WTC11 (cell line): ENCODE measurements at regions not wholly inside any gene's neighbourhood (a gene's known extent, or its start where the extent isn't known, plus 50 kb on each side); places are given as distances from the start of the nearest gene placed in this dataset.

Experiments
- ATAC-seq: fragments of 200-7000 bp; cut with Tn5 transposase; 2 replicates; pipeline ENCODE4 v1.10.0; 2021; ENCODE audit warnings: mild to moderate bottlenecking, moderate library complexity
- CTCF ChIA-PET: fragments of 300-600 bp; sonication (Branson Sonifier 250); formaldehyde crosslinking; loops from one replicate; lab custom pipeline; 2021; ENCODE audit warnings: antibody characterized with exemption; lab: Charles Lee
- POLR2A ChIA-PET: fragments of 350-600 bp; sonication (Branson Sonifier 250); formaldehyde crosslinking; loops from one replicate; lab custom pipeline; 2021; ENCODE audit warnings: antibody characterized with exemption; lab: Charles Lee
- DNase-seq: peaks from one replicate; pipeline ENCODE4 v3.0.0; 2021; ENCODE audit warnings: low spot score
- H3K27ac Mint-ChIP-seq: 2 replicates; pipeline ENCODE4 v1.8.0; 2021; ENCODE audit warnings: mixed read lengths
- H3K27me3 Mint-ChIP-seq: 2 replicates; pipeline ENCODE4 v1.8.0; 2021; ENCODE audit warnings: low read depth, mild to moderate bottlenecking, moderate library complexity, mixed read lengths
- H3K36me3 Mint-ChIP-seq: 2 replicates; pipeline ENCODE4 v1.8.0; 2021; ENCODE audit warnings: mixed read lengths
- H3K4me1 Mint-ChIP-seq: 2 replicates; pipeline ENCODE4 v1.8.0; 2022; ENCODE audit warnings: mixed read lengths
- H3K4me3 Mint-ChIP-seq: 2 replicates; pipeline ENCODE4 v1.8.0; 2021; ENCODE audit warnings: mild to moderate bottlenecking, moderate library complexity, mixed read lengths
- H3K9me3 Mint-ChIP-seq: 2 replicates; pipeline ENCODE4 v1.8.0; 2021; ENCODE audit warnings: mixed read lengths
- CBFB ChIP-seq: sonication (generic); formaldehyde crosslinking; IDR thresholded peaks from 2 replicates; pipeline ENCODE4 v1.8.1; 2022; ENCODE audit warnings: mild to moderate bottlenecking, low read depth, missing genetic modification reagents
- CREB1 ChIP-seq: sonication (generic); formaldehyde crosslinking; IDR thresholded peaks from 2 replicates; pipeline ENCODE4 v1.8.0; 2023; ENCODE audit warnings: mild to moderate bottlenecking, missing genetic modification reagents
- CREM ChIP-seq: sonication (generic); formaldehyde crosslinking; IDR thresholded peaks from 2 replicates; pipeline ENCODE4 v1.8.1; 2022; ENCODE audit warnings: mild to moderate bottlenecking, missing genetic modification reagents, moderate library complexity
- GABPB1 ChIP-seq: sonication (generic); formaldehyde crosslinking; IDR thresholded peaks from 2 replicates; pipeline ENCODE4 v1.8.1; 2023; ENCODE audit warnings: mild to moderate bottlenecking, missing genetic modification reagents
- HMGA2 ChIP-seq: fragments of 250-450 bp; sonication (Bioruptor Pico); IDR thresholded peaks from 2 replicates; pipeline ENCODE4 v1.4.0; 2021; ENCODE audit warnings: mild to moderate bottlenecking, moderate library complexity
- JAZF1 ChIP-seq: fragments of 250-450 bp; sonication (Bioruptor Pico); IDR thresholded peaks from 2 replicates; pipeline ENCODE4 v1.9.0; 2021; ENCODE audit warnings: moderate library complexity, mild to moderate bottlenecking, inconsistent platforms
- NFE2L1 ChIP-seq: sonication (generic); formaldehyde crosslinking; IDR thresholded peaks from 2 replicates; pipeline ENCODE4 v1.8.1; 2023; ENCODE audit warnings: missing genetic modification reagents
- OVOL2 ChIP-seq: fragments of 250-450 bp; sonication (Bioruptor Pico); IDR thresholded peaks from 2 replicates; pipeline ENCODE4 v1.9.0; 2021; ENCODE audit warnings: mild to moderate bottlenecking, borderline replicate concordance
- RORB ChIP-seq: fragments of 250-450 bp; sonication (Bioruptor Pico); IDR thresholded peaks from 2 replicates; pipeline ENCODE4 v1.9.0; 2021; ENCODE audit warnings: mild to moderate bottlenecking
- SOX15 ChIP-seq: fragments of 250-450 bp; sonication (Bioruptor Pico); IDR thresholded peaks from 2 replicates; pipeline ENCODE4 v1.9.0; 2021; ENCODE audit warnings: mild to moderate bottlenecking
- TEAD4 ChIP-seq: sonication (generic); formaldehyde crosslinking; IDR thresholded peaks from 2 replicates; pipeline ENCODE4 v1.8.0; 2022; ENCODE audit warnings: mild to moderate bottlenecking, missing genetic modification reagents
- ZNF219 ChIP-seq: sonication (generic); formaldehyde crosslinking; IDR thresholded peaks from 2 replicates; pipeline ENCODE4 v1.8.0; 2023; ENCODE audit warnings: missing genetic modification reagents, mild to moderate bottlenecking, borderline replicate concordance
- ZNF423 ChIP-seq: fragments of 250-450 bp; sonication (Bioruptor Pico); IDR thresholded peaks from 2 replicates; pipeline ENCODE4 v2.1.2; 2022; ENCODE audit warnings: mild to moderate bottlenecking, moderate library complexity
- TF ChIP-seq, protein P1 (sequence below): sonication (generic); formaldehyde crosslinking; IDR thresholded peaks from 2 replicates; pipeline ENCODE4 v1.8.1; 2022; ENCODE audit warnings: mild to moderate bottlenecking, missing genetic modification reagents, moderate library complexity, borderline replicate concordance
- TF ChIP-seq, protein P2 (sequence below): sonication (generic); formaldehyde crosslinking; IDR thresholded peaks from 2 replicates; pipeline ENCODE4 v1.8.1; 2023; ENCODE audit warnings: mild to moderate bottlenecking, missing genetic modification reagents, moderate library complexity
- TF ChIP-seq, protein P3 (sequence below): sonication (generic); formaldehyde crosslinking; IDR thresholded peaks from 2 replicates; pipeline ENCODE4 v1.8.1; 2023; ENCODE audit warnings: mild to moderate bottlenecking, missing genetic modification reagents, borderline replicate concordance
- TF ChIP-seq, protein P4 (sequence below): sonication (generic); formaldehyde crosslinking; conservative IDR thresholded peaks from 2 replicates; pipeline ENCODE4 v1.8.1; 2022; ENCODE audit warnings: mild to moderate bottlenecking, missing genetic modification reagents
- TF ChIP-seq, protein P5 (sequence below): sonication (generic); formaldehyde crosslinking; IDR thresholded peaks from 2 replicates; pipeline ENCODE4 v1.8.0; 2023; ENCODE audit warnings: missing genetic modification reagents
- TF ChIP-seq, protein P6 (sequence below): sonication (generic); formaldehyde crosslinking; IDR thresholded peaks from 2 replicates; pipeline ENCODE4 v1.8.1; 2023; ENCODE audit warnings: mild to moderate bottlenecking, missing genetic modification reagents

DNA sequence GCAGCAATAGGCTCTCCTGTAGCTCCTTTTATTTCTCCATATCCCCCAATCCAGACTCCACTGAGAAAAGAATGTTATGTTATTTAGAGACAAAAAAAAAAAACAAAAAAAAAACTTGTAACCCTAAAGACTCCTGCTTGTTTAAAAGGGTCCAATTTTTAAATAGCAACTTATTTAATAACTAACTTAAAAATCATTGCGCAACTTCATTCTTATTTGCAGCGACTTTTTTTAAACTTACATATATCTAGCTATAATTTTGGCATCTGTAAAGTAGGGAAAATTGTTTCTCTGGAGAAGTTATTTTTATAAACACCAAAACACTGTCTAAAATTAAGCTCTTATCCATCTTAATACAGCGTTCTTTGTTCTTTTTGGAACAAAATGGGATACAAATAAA, 59.0 kb upstream of the ZC3HAV1 start:
- ATAC-seq (no peak), DNase-seq (no peak)
- Mint-ChIP-seq H3K4me1 (peaks cover 6% of the 10 kb centered on the region; the same call in 1 of the 2 replicates), H3K27me3 (no peaks in the 10 kb centered on the region), H3K36me3 (0 out of 2 replicates have a peak, but pooled peaks cover 2% of the 10 kb centered on the region), H3K4me3 (no peak overlapping the region), H3K9me3 (0 out of 2 replicates have a peak, but pooled peaks cover 5% of the 10 kb centered on the region), H3K27ac (no peak overlapping the region)
- POLR2A ChIA-PET, result interaction anchor here (0.6 kb wide), 1 partner anchor 191 kb away, joined by 4 read pairs; the partner anchor contains the start of gene LUC7L2
- TF ChIP-seq RORB (CRISPR knock-in tag), result no peak
- CTCF ChIA-PET, result interaction anchor here (1.4 kb wide), 1 partner anchor 94 kb away, joined by 3 read pairs; no protein-coding TSS in a partner anchor

DNA sequence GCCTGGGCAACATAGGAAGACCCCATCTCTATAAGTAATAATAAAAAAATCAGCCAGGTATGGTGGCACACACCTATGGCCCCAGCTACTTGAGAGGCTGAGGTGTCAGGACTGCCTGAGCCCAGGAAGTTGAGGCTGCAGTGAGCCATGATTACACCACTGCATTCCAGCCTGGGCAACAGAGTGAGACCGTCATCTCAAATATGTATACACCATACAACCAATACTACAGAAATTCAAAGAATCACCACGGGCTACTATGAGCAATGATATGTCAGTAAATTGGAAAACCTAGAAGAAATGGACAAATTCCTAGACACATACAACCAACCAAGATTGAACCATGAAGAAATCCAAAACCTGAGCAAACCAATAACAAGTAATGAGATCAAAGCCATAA, 60.3 kb upstream of the ZC3HAV1 start:
- Mint-ChIP-seq H3K27ac (no peak overlapping the region), H3K9me3 (0 out of 2 replicates have a peak, but pooled peaks cover 5% of the 10 kb centered on the region), H3K27me3 (no peaks in the 10 kb centered on the region), H3K4me1 (peaks cover 13% of the 10 kb centered on the region), H3K4me3 (no peak overlapping the region), H3K36me3 (peaks cover 5% of the 10 kb centered on the region; the same call in 1 of the 2 replicates)
- ATAC-seq (no peak), DNase-seq (no peak)
- TF ChIP-seq ZNF219 (CRISPR knock-in tag) (no peak), TEAD4 (no peak), GABPB1 (CRISPR knock-in tag) (no peak), CREM (CRISPR knock-in tag) (no peak), CBFB (CRISPR knock-in tag) (no peak)
- TF ChIP-seq, protein P1, sequence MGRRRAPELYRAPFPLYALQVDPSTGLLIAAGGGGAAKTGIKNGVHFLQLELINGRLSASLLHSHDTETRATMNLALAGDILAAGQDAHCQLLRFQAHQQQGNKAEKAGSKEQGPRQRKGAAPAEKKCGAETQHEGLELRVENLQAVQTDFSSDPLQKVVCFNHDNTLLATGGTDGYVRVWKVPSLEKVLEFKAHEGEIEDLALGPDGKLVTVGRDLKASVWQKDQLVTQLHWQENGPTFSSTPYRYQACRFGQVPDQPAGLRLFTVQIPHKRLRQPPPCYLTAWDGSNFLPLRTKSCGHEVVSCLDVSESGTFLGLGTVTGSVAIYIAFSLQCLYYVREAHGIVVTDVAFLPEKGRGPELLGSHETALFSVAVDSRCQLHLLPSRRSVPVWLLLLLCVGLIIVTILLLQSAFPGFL (CRISPR knock-in tag), result no peak
- TF ChIP-seq, protein P2, sequence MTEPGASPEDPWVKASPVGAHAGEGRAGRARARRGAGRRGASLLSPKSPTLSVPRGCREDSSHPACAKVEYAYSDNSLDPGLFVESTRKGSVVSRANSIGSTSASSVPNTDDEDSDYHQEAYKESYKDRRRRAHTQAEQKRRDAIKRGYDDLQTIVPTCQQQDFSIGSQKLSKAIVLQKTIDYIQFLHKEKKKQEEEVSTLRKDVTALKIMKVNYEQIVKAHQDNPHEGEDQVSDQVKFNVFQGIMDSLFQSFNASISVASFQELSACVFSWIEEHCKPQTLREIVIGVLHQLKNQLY (CRISPR knock-in tag), result no peak
- TF ChIP-seq, protein P3, sequence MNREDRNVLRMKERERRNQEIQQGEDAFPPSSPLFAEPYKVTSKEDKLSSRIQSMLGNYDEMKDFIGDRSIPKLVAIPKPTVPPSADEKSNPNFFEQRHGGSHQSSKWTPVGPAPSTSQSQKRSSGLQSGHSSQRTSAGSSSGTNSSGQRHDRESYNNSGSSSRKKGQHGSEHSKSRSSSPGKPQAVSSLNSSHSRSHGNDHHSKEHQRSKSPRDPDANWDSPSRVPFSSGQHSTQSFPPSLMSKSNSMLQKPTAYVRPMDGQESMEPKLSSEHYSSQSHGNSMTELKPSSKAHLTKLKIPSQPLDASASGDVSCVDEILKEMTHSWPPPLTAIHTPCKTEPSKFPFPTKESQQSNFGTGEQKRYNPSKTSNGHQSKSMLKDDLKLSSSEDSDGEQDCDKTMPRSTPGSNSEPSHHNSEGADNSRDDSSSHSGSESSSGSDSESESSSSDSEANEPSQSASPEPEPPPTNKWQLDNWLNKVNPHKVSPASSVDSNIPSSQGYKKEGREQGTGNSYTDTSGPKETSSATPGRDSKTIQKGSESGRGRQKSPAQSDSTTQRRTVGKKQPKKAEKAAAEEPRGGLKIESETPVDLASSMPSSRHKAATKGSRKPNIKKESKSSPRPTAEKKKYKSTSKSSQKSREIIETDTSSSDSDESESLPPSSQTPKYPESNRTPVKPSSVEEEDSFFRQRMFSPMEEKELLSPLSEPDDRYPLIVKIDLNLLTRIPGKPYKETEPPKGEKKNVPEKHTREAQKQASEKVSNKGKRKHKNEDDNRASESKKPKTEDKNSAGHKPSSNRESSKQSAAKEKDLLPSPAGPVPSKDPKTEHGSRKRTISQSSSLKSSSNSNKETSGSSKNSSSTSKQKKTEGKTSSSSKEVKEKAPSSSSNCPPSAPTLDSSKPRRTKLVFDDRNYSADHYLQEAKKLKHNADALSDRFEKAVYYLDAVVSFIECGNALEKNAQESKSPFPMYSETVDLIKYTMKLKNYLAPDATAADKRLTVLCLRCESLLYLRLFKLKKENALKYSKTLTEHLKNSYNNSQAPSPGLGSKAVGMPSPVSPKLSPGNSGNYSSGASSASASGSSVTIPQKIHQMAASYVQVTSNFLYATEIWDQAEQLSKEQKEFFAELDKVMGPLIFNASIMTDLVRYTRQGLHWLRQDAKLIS (CRISPR knock-in tag), result no peak
- CTCF ChIA-PET, result no interaction called here
- POLR2A ChIA-PET, result no interaction called here

DNA sequence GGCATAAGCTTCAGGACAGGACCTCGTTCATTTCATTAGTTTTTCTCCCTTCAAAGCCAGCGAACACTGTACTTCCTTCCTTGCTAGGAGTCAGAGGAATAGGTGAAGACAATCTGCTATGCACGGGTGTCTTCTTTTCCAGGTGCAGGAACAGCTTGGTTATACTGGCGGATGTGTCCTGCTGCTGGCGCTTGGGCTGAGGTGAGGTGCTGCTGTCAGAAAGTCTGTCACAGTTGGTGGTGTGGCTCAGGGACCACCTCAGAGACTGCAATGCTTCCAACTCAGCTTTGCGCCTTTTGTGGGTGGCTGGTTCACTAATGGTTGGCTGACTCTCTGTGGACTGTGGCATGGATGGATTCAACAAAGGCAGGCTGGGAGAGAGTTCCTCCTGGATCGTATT, 58.3 kb upstream of the UBN2 start:
- no peak for DNase-seq
- H3K36me3 Mint-ChIP-seq, result peaks cover 5% of the 10 kb centered on the region; the same call in 1 of the 2 replicates
- H3K4me1 Mint-ChIP-seq, result peaks cover 20% of the 10 kb centered on the region
- ChIA-PET CTCF (no interaction called here), POLR2A (no interaction called here)
- no peak overlapping the region for H3K27ac Mint-ChIP-seq
- H3K9me3 Mint-ChIP-seq, result peaks cover 13% of the 10 kb centered on the region; the same call in 1 of the 2 replicates
- TF ChIP-seq SOX15, result no peak
- TF ChIP-seq CBFB (CRISPR knock-in tag), result no peak
- TF ChIP-seq ZNF423 (CRISPR knock-in tag), result no peak
- TF ChIP-seq, protein P4, sequence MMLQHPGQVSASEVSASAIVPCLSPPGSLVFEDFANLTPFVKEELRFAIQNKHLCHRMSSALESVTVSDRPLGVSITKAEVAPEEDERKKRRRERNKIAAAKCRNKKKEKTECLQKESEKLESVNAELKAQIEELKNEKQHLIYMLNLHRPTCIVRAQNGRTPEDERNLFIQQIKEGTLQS (CRISPR knock-in tag), result no peak
- TF ChIP-seq, protein P2 (CRISPR knock-in tag), result no peak
- TF ChIP-seq JAZF1 (CRISPR knock-in tag), result no peak
- TF ChIP-seq, protein P5, sequence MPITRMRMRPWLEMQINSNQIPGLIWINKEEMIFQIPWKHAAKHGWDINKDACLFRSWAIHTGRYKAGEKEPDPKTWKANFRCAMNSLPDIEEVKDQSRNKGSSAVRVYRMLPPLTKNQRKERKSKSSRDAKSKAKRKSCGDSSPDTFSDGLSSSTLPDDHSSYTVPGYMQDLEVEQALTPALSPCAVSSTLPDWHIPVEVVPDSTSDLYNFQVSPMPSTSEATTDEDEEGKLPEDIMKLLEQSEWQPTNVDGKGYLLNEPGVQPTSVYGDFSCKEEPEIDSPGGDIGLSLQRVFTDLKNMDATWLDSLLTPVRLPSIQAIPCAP (CRISPR knock-in tag), result no peak
- no peak for TF ChIP-seq OVOL2 (CRISPR knock-in tag)
- TF ChIP-seq NFE2L1 (CRISPR knock-in tag), result no peak
- TF ChIP-seq HMGA2 (CRISPR knock-in tag), result no peak
- TF ChIP-seq CREB1, result no peak
- TF ChIP-seq, protein P6, sequence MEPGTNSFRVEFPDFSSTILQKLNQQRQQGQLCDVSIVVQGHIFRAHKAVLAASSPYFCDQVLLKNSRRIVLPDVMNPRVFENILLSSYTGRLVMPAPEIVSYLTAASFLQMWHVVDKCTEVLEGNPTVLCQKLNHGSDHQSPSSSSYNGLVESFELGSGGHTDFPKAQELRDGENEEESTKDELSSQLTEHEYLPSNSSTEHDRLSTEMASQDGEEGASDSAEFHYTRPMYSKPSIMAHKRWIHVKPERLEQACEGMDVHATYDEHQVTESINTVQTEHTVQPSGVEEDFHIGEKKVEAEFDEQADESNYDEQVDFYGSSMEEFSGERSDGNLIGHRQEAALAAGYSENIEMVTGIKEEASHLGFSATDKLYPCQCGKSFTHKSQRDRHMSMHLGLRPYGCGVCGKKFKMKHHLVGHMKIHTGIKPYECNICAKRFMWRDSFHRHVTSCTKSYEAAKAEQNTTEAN (CRISPR knock-in tag), result no peak
- no peaks in the 10 kb centered on the region for H3K27me3 Mint-ChIP-seq
- no peak overlapping the region for H3K4me3 Mint-ChIP-seq
- ATAC-seq, result no peak
